ENCODE measurements at regions not wholly inside any gene's neighbourhood (a gene's known extent, or its start where the extent isn't known, plus 50 kb on each side); places are given as distances from the start of the nearest gene placed in this dataset.

DNA sequence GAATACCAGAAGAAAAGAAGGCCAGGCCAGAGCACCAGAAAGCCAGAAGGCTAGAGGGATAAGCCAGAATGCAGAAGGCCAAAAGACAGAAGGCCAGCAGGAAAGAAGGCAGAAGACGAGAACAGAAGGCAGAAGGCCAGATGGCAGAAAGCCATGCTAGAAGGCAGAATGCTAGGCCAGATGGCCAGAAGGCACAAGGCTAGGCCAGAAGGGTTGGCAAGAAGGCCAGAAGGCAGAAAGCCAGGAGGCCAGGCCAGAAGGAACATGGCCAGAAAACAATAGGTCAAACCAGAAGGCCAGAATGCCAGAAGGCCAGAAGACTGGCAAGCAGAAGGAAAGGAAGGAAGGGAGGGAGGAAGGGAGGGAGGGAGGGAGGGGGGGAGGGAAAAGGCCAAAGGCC is 188.8 kb downstream of the TUBA3C start:
- no peak for ATAC-seq
- no peak overlapping the region for H3K27ac ChIP-seq
- peaks cover 0 to 51% (median 0%) of the 10 kb centered on the region in 3 donors for H3K9me3 ChIP-seq
- no peak overlapping the region for H3K4me3 ChIP-seq
- no peaks in the 10 kb centered on the region for H3K27me3 ChIP-seq
- TF ChIP-seq EP300 (IDR thresholded peaks at IDR 0.05) (no peak), POLR2A (IDR thresholded peaks at IDR 0.05) (no peak), POLR2AphosphoS5 (IDR thresholded peaks at IDR 0.05) (no peak)
- TF ChIP-seq, protein P1, sequence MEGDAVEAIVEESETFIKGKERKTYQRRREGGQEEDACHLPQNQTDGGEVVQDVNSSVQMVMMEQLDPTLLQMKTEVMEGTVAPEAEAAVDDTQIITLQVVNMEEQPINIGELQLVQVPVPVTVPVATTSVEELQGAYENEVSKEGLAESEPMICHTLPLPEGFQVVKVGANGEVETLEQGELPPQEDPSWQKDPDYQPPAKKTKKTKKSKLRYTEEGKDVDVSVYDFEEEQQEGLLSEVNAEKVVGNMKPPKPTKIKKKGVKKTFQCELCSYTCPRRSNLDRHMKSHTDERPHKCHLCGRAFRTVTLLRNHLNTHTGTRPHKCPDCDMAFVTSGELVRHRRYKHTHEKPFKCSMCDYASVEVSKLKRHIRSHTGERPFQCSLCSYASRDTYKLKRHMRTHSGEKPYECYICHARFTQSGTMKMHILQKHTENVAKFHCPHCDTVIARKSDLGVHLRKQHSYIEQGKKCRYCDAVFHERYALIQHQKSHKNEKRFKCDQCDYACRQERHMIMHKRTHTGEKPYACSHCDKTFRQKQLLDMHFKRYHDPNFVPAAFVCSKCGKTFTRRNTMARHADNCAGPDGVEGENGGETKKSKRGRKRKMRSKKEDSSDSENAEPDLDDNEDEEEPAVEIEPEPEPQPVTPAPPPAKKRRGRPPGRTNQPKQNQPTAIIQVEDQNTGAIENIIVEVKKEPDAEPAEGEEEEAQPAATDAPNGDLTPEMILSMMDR (IDR thresholded peaks at IDR 0.05) = no peak
- WGBS, 2 donors (ENCODE audit: low coverage in 1 of 2) = 25 to 33% methylated on average over 1 of the region's 1 CpG
- H3K36me3 ChIP-seq = no peaks in the 10 kb centered on the region
- peaks cover 0 to 21% (median 4%) of the 10 kb centered on the region in 3 donors for H3K4me1 ChIP-seq

DNA sequence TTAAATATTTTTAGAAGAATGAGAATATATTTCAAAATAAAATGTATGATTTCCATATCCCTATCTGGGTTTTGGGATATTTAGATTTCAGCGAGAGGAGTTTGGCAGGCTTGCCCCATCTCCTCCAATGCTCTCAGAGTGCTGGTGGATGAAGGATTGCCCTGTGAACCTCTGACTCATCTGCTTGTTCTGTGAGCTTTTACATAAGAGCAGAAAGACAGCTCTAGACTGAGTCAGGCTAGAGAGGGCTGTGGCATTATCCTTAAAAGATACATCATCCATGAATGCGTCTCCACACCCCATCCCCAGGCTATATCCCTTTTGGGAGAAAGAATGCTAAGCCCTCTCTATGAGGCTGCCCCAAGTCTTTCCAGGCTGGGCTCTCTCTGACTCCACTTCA is 190.6 kb downstream of the TUBA3C start:
- H3K27ac ChIP-seq = no peak overlapping the region
- WGBS, 2 donors (ENCODE audit: low coverage in 1 of 2) = 68 to 83% methylated on average over 1 to 2 of the region's 2 CpGs
- H3K4me1 ChIP-seq = peaks cover 0 to 19% (median 4%) of the 10 kb centered on the region in 3 donors
- no peak for TF ChIP-seq EP300 (IDR thresholded peaks at IDR 0.05)
- no peak for ATAC-seq
- no peak overlapping the region for H3K4me3 ChIP-seq
- no peaks in the 10 kb centered on the region for H3K36me3 ChIP-seq
- no peaks in the 10 kb centered on the region for H3K27me3 ChIP-seq
- peaks cover 0 to 42% (median 0%) of the 10 kb centered on the region in 3 donors for H3K9me3 ChIP-seq

DNA sequence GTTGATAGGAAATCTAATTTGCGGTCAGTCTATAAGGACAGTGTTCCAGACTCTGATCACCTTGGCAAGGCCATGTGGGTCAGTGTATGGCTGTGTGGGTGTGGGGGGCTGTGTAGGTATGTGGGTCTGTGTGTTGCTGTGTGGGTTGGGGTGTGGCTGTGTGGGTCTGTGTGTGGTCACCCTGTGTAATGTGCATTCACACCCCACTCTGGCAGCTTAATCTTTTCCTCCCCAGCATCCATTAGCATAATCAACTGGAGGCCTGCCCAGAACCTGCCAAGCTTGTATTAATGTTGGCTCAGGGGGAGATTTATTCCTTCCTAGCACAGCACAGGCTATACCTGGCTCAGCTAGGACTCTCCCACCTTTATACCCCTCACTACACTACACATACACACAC is 203.2 kb downstream of the TUBA3C start:
- Histone ChIP-seq H3K4me1 (no peaks in the 10 kb centered on the region), H3K9me3 (peaks cover 0 to 9% (median 0%) of the 10 kb centered on the region in 3 donors), H3K36me3 (no peaks in the 10 kb centered on the region), H3K27me3 (peaks cover 5% of the 10 kb centered on the region), H3K4me3 (no peak overlapping the region), H3K27ac (no peak overlapping the region)
- no peak for ATAC-seq
- no peak for TF ChIP-seq EP300 (IDR thresholded peaks at IDR 0.05)
- TF ChIP-seq POLR2A (IDR thresholded peaks at IDR 0.05) = no peak
- TF ChIP-seq, protein P1 (IDR thresholded peaks at IDR 0.05) = no peak
- TF ChIP-seq POLR2AphosphoS5 (IDR thresholded peaks at IDR 0.05) = no peak
- 100% methylated on average over 1 of the region's 1 CpG for WGBS, 2 donors (ENCODE audit: low coverage in 1 of 2)

DNA sequence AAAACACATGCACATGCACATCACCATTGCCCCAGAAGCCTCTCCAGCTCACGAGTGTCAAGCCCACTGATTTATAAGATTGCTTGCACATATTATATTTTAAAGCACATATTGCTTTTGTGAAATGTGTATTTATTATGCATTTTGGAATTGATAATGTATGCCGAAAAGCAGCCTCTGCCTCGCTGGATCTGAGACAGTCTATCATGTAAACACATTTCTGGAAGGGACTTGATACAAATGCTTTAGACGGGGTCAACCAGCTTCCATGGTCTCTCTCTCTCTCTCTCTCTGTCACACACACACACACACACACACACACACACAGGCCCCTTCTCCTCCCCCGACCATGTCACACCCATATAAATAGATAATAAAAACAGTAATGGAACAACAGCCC is 203.8 kb downstream of the TUBA3C start:
- Histone ChIP-seq H3K27me3 (no peaks in the 10 kb centered on the region), H3K36me3 (no peaks in the 10 kb centered on the region), H3K4me1 (no peaks in the 10 kb centered on the region), H3K27ac (no peak overlapping the region), H3K4me3 (no peak overlapping the region), H3K9me3 (peaks cover 0 to 3% (median 0%) of the 10 kb centered on the region in 3 donors)
- TF ChIP-seq, protein P1 (IDR thresholded peaks at IDR 0.05) = no peak
- no peak for TF ChIP-seq POLR2A (IDR thresholded peaks at IDR 0.05)
- TF ChIP-seq EP300 (IDR thresholded peaks at IDR 0.05) = no peak
- TF ChIP-seq POLR2AphosphoS5 (IDR thresholded peaks at IDR 0.05) = no peak
- 52 to 69% methylated on average over 4 to 5 of the region's 5 CpGs for WGBS, 2 donors (ENCODE audit: low coverage in 1 of 2)
- no peak for ATAC-seq

DNA sequence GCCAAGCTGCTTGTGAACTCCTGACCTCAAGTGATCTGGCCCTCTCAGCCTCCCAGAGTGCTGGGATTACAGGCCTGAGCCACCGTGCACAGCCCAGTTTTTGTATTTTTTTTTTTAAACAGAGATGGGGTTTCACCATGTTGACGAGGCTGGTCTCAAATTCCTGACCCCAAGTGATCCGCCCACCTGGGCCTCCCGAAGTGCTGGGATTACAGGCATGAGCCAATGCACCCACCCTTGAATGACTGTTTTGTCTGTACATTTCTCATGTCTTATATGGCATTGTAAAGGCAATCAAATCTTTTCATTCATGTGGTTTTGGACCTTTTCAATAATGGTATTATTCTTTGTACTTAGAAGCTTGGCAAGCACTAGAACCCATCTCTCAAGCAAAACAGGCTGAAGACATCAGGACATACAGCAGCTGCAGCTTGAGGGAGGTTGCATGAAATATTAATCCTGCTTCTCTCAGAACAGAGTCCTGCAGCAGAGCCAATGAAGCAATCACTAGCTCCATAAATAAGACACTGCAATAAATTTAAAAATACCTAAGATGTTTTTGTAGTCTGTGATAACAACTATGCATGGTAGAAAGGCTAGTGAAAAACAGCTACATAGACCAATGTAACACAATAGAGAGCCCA is 209.9 kb downstream of the TUBA3C start:
- WGBS, 2 donors (ENCODE audit: low coverage in 1 of 2) = 48 to 63% methylated on average over 4 of the region's 4 CpGs
- Histone ChIP-seq H3K27ac (no peak overlapping the region), H3K4me3 (no peak overlapping the region), H3K27me3 (no peaks in the 10 kb centered on the region), H3K4me1 (no peaks in the 10 kb centered on the region), H3K9me3 (no peaks in the 10 kb centered on the region), H3K36me3 (no peaks in the 10 kb centered on the region)
- ATAC-seq = no peak
- TF ChIP-seq POLR2AphosphoS5 (IDR thresholded peaks at IDR 0.05) (no peak), POLR2A (IDR thresholded peaks at IDR 0.05) (no peak), EP300 (IDR thresholded peaks at IDR 0.05) (no peak)
- TF ChIP-seq, protein P1 (IDR thresholded peaks at IDR 0.05) = no peak

Data from gastroesophageal sphincter (tissue), 4 donors.